ENCODE measurements at regions not wholly inside any gene's neighbourhood (a gene's known extent, or its start where the extent isn't known, plus 50 kb on each side); places are given as distances from the start of the nearest gene placed in this dataset.
"Not testable (repeated sequence)": the region's sequence is repeated elsewhere in the genome, so short reads cannot be mapped to it uniquely, and the experiment has no call there.

DNA sequence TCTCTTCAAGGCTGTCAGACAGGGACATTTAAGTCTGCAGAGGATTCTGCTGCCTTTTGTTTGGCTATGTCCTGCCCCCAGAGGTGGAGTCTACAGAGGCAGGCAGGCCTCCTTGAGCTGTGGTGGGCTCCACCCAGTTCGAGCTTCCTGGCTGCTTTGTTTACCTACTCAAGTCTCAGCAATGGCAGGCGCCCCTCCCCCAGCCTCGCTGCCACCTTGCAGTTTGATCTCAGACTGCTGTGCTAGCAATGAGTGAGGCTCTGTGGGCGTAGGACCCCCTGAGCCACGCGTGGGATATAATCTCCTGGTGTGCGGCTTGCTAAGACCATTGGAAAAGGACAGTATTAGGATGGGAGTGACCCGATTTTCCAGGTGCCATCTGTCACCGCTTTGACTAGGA, 437.6 kb downstream of the STK39 start:
- not testable (repeated sequence) for TF ChIP-seq CTCF (IDR thresholded peaks at IDR 0.05); EZH2 (IDR thresholded peaks at IDR 0.05; ENCODE audit: borderline replicate concordance, insufficient read depth, low read depth, low read length, poor library complexity, severe bottlenecking)
